RWPE2 (cell line): ENCODE measurements at regions not wholly inside any gene's neighbourhood (a gene's known extent, or its start where the extent isn't known, plus 50 kb on each side); places are given as distances from the start of the nearest gene placed in this dataset.
A peak's percentile ranks its signal among the peaks of the same experiment; 100 is the strongest.

ENCODE experiments used
- ATAC-seq: fragments of 200-7000 bp; cut with Tn5 transposase; 3 replicates; pipeline ENCODE4 v1.9.1; 2021; ENCODE audit warnings: low read depth
- DNase-seq: peaks from one replicate; pipeline ENCODE4 v3.0.0-alpha.2; 2020; ENCODE audit warnings: low spot score
- H3K27ac ChIP-seq: fragments of 450-650 bp; 2 replicates; pipeline ENCODE4 v1.5.1; 2017; ENCODE audit warnings: mild to moderate bottlenecking; ENCODE audit not compliant: poor library complexity, severe bottlenecking
- H3K27me3 ChIP-seq: fragments of 250-450 bp; sonication (Bioruptor Pico); 2 replicates; pipeline ENCODE4 v1.5.1; 2021; ENCODE audit warnings: mild to moderate bottlenecking, moderate library complexity; ENCODE audit not compliant: insufficient read depth, poor library complexity, severe bottlenecking
- H3K36me3 ChIP-seq: fragments of 250-450 bp; sonication (Bioruptor Pico); 2 replicates; pipeline ENCODE4 v1.5.1; 2020; ENCODE audit warnings: low read depth, mild to moderate bottlenecking, moderate library complexity
- H3K4me1 ChIP-seq: fragments of 250-450 bp; sonication (Bioruptor Pico); 2 replicates; pipeline ENCODE4 v1.5.1; 2021; ENCODE audit warnings: mild to moderate bottlenecking, moderate library complexity; ENCODE audit not compliant: insufficient read depth, poor library complexity, severe bottlenecking
- H3K4me3 ChIP-seq: fragments of 250-450 bp; sonication (Bioruptor Pico); 2 replicates; pipeline ENCODE4 v1.5.1; 2021; ENCODE audit warnings: mild to moderate bottlenecking, moderate library complexity; ENCODE audit not compliant: severe bottlenecking
- H3K9me3 ChIP-seq: fragments of 250-450 bp; sonication (Bioruptor Pico); 2 replicates; pipeline ENCODE4 v1.5.1; 2021; ENCODE audit warnings: mild to moderate bottlenecking, moderate library complexity; ENCODE audit not compliant: severe bottlenecking
- TF ChIP-seq, protein P1 (sequence below): fragments of 450-650 bp; IDR thresholded peaks from one replicate; pipeline ENCODE4 v1.5.1; 2017; ENCODE audit warnings: mild to moderate bottlenecking, moderate library complexity; ENCODE audit not compliant: poor library complexity, severe bottlenecking

DNA sequence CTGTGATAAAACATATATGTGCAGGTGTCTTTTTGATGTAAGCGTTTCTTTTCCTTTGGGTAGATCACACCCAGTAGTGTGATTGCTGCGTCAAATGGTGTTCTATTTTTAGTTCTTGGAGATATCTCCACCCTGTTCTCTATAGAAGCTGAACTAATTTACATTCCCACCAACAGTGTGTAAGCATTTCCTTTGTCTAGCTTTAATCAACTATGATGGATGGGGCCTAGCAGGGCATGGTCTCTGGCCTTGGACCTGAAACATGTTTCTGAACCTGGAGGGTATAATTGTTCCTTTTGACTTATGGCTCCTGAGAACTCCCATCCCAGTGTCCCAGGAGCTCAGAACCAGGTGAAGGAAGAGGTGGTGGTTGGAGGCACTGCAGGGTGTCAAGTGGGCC is 93.9 kb downstream of the HAPSTR1 start:
- H3K27ac ChIP-seq, result no peak overlapping the region
- H3K9me3 ChIP-seq, result no peaks in the 10 kb centered on the region
- TF ChIP-seq, protein P1, sequence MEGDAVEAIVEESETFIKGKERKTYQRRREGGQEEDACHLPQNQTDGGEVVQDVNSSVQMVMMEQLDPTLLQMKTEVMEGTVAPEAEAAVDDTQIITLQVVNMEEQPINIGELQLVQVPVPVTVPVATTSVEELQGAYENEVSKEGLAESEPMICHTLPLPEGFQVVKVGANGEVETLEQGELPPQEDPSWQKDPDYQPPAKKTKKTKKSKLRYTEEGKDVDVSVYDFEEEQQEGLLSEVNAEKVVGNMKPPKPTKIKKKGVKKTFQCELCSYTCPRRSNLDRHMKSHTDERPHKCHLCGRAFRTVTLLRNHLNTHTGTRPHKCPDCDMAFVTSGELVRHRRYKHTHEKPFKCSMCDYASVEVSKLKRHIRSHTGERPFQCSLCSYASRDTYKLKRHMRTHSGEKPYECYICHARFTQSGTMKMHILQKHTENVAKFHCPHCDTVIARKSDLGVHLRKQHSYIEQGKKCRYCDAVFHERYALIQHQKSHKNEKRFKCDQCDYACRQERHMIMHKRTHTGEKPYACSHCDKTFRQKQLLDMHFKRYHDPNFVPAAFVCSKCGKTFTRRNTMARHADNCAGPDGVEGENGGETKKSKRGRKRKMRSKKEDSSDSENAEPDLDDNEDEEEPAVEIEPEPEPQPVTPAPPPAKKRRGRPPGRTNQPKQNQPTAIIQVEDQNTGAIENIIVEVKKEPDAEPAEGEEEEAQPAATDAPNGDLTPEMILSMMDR, result no peak
- H3K4me1 ChIP-seq, result no peaks in the 10 kb centered on the region
- no peak overlapping the region for H3K4me3 ChIP-seq
- ATAC-seq (no peak), DNase-seq (no peak)
- H3K27me3 ChIP-seq, result no peaks in the 10 kb centered on the region
- H3K36me3 ChIP-seq, result no peaks in the 10 kb centered on the region

DNA sequence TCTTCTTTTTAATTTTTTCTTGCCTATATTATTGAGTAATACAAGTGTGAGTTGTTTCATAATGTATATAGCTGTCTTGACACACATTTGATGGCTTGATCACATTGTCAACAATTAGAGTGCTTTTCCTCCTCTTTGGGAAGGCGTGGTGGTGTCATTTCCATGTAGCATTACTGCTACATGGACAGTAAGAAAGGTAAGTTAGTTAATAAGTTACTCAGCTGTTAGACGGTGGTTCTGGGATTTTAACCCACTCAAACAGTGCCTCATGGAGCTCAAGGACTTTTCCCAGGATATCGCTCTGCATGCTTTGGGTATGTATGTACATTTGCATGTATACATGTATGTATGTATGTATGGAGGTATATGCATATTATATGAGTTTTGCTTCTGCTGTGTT is 94.6 kb downstream of the HAPSTR1 start:
- H3K9me3 ChIP-seq, result no peaks in the 10 kb centered on the region
- H3K27me3 ChIP-seq, result no peaks in the 10 kb centered on the region
- DNase-seq (no peak), ATAC-seq (no peak)
- H3K4me3 ChIP-seq, result no peak overlapping the region
- H3K36me3 ChIP-seq, result no peaks in the 10 kb centered on the region
- no peak overlapping the region for H3K27ac ChIP-seq
- TF ChIP-seq, protein P1, result no peak
- H3K4me1 ChIP-seq, result no peaks in the 10 kb centered on the region

DNA sequence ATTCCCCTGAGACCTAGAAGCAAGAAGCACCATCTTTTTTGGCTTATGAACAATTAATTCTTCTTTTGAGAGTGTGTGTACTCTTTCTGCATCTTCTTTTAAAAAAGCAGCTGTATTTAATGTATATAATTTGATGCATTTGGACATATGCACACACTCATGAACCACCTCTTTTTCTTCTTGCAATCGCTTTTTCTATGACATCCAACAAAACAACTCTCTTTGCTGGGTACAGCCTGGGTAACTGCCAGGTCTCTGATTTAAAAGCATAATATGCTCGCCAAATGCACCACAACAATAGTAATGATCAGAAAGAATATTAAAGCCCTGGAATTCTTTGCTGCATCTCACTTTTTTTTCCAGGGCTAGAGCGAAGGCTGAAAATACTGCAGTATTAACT is 97.3 kb downstream of the HAPSTR1 start:
- DNase-seq, result no peak
- Histone ChIP-seq H3K36me3 (no peaks in the 10 kb centered on the region), H3K27me3 (no peaks in the 10 kb centered on the region), H3K9me3 (no peaks in the 10 kb centered on the region), H3K27ac (no peak overlapping the region), H3K4me3 (no peak overlapping the region), H3K4me1 (no peaks in the 10 kb centered on the region)
- TF ChIP-seq, protein P1, result no peak
- no peak for ATAC-seq

DNA sequence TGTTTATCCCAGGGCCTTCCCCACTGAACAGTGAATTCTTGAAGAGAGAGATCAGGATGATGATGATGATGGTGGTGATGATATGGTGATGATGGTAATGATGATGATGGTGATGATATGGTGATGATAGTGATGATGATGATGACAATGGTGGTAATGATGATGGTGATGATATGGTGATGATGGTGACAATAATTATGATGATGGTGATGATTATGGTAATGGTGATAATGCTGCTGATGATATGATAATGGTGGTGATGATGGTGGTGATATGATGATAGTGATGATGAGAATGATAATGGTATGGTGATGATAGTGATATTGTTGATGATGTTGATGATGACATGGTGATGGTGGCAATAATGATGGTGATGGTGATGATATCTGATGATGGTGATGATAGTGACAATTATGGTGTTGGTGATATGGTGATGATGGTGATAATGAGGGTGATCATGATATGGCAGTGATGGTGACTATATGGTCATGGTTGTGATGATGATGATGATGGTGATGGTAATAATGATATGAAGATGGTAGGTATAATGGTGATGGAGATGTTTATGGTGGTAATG is 99.9 kb downstream of the HAPSTR1 start:
- no peak for DNase-seq

DNA sequence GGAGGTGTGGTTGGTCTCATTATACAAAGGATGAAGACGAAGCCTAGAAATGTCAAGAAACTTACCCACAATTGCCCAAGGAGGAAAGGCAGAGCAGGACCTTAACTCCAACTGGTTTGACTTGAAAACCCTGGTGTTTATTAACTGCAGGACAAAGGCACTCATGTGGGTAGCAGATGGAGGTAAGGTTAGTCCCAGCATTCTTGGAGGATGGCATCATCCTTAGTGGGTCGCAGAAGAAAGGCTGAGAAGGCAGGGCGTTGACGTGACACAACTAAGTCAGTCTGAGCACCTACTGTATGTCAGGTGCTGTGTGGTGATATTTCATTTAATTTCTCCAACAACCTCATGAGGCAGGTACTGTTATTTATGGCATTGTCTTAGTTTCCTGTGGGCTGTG is 101.3 kb downstream of the HAPSTR1 start:
- ATAC-seq, result 0 out of 3 replicates have a peak, but pooled peaks have one; percentile 10
- no peaks in the 10 kb centered on the region for H3K4me1 ChIP-seq
- no peaks in the 10 kb centered on the region for H3K27me3 ChIP-seq
- TF ChIP-seq, protein P1, result no peak
- no peaks in the 10 kb centered on the region for H3K9me3 ChIP-seq
- H3K27ac ChIP-seq, result no peak overlapping the region
- DNase-seq, result no peak
- H3K4me3 ChIP-seq, result no peak overlapping the region
- no peaks in the 10 kb centered on the region for H3K36me3 ChIP-seq

More for the DNA sequence above, 99.9 kb downstream of the HAPSTR1 start:
- no peaks in the 10 kb centered on the region for H3K36me3 ChIP-seq
- H3K27ac ChIP-seq, result no peak overlapping the region
- no peaks in the 10 kb centered on the region for H3K9me3 ChIP-seq
- no peak for ATAC-seq
- no peaks in the 10 kb centered on the region for H3K4me1 ChIP-seq
- no peak overlapping the region for H3K4me3 ChIP-seq
- TF ChIP-seq, protein P1, result no peak
- H3K27me3 ChIP-seq, result no peaks in the 10 kb centered on the region
